OCI-LY7 (cell line): ENCODE measurements at regions not wholly inside any gene's neighbourhood (a gene's known extent, or its start where the extent isn't known, plus 50 kb on each side); places are given as distances from the start of the nearest gene placed in this dataset.

ENCODE experiments used
- BruUV-seq: library from RNA; stranded (reverse); fragments of 400-500 nt; replicated peaks from 2 replicates; lab custom pipeline; 2021; lab: Mats Ljungman, UMichigan
- CTCF ChIA-PET: fragments of 300-600 bp; sonication (Branson Sonifier 250); formaldehyde crosslinking; loops from one replicate; lab custom pipeline; 2022; ENCODE audit warnings: antibody characterized with exemption; ENCODE audit not compliant: unreplicated experiment; lab: Charles Lee
- POLR2A ChIA-PET: fragments of 300-600 bp; sonication (Branson Sonifier 250); formaldehyde crosslinking; loops from one replicate; lab custom pipeline; 2022; ENCODE audit warnings: antibody characterized with exemption; lab: Charles Lee
- DNase-seq: peaks from one replicate; pipeline ENCODE4 v3.0.0-alpha.2; 2015; ENCODE audit warnings: low spot score
- H2AFZ ChIP-seq: fragments of 200-600 bp; sonication (generic), shearing (Covaris generic); 2 replicates; pipeline ENCODE4 v1.6.1; 2014; ENCODE audit warnings: mild to moderate bottlenecking, antibody characterized with exemption, low read length, moderate library complexity
- H3K27ac ChIP-seq: fragments of 200-600 bp; sonication (generic); 2 replicates; pipeline ENCODE4 v1.5.1; 2014; ENCODE audit warnings: mixed run types, low read depth, mild to moderate bottlenecking, moderate library complexity, low read length, inconsistent platforms; ENCODE audit not compliant: poor library complexity, severe bottlenecking
- H3K36me3 ChIP-seq: fragments of 200-600 bp; sonication (generic); 2 replicates; pipeline ENCODE4 v1.6.1; 2014; ENCODE audit warnings: mild to moderate bottlenecking, antibody characterized with exemption, low read length, moderate library complexity, mixed read lengths; ENCODE audit not compliant: insufficient read depth
- H3K4me1 ChIP-seq: fragments of 200-600 bp; sonication (generic); 2 replicates; pipeline ENCODE4 v1.5.1; 2014; ENCODE audit warnings: mild to moderate bottlenecking, low read length; ENCODE audit not compliant: insufficient read depth, poor library complexity, severe bottlenecking
- H3K4me2 ChIP-seq: fragments of 200-600 bp; sonication (generic); 2 replicates; pipeline ENCODE4 v1.6.1; 2014; ENCODE audit warnings: mild to moderate bottlenecking, low read length
- H3K4me3 ChIP-seq: fragments of 200-600 bp; sonication (generic); 2 replicates; pipeline ENCODE4 v1.5.1; 2014; ENCODE audit warnings: mild to moderate bottlenecking, low read depth, low read length; ENCODE audit not compliant: poor library complexity, severe bottlenecking
- H3K79me2 ChIP-seq: fragments of 200-600 bp; sonication (generic); 2 replicates; pipeline ENCODE4 v1.6.1; 2016; ENCODE audit warnings: low read depth, mild to moderate bottlenecking, low read length, moderate library complexity, mixed read lengths; ENCODE audit not compliant: insufficient read depth
- H3K9me2 ChIP-seq: fragments of 200-600 bp; sonication (generic); 2 replicates; pipeline ENCODE4 v1.6.1; 2016; ENCODE audit warnings: mild to moderate bottlenecking, low read length, mixed read lengths; ENCODE audit not compliant: insufficient read depth
- H3K9me3 ChIP-seq: fragments of 200-600 bp; sonication (generic); 2 replicates; pipeline ENCODE4 v1.6.1; 2014; ENCODE audit warnings: mild to moderate bottlenecking, mixed run types, low read length, mixed read lengths
- H4K20me1 ChIP-seq: fragments of 200-600 bp; sonication (generic); 2 replicates; pipeline ENCODE4 v1.6.1; 2014; ENCODE audit warnings: mild to moderate bottlenecking, antibody characterized with exemption, low read length, moderate library complexity, mixed read lengths; ENCODE audit not compliant: insufficient read depth
- CTCF ChIP-seq: fragments of 200-600 bp; sonication (generic); conservative IDR thresholded peaks from 2 replicates; pipeline ENCODE4 v1.5.1; 2014; ENCODE audit warnings: mild to moderate bottlenecking, antibody characterized with exemption, low read length, moderate library complexity, mixed read lengths
- EZH2phosphoT487 ChIP-seq: fragments of 200-600 bp; sonication (generic); IDR thresholded peaks from 2 replicates; pipeline ENCODE4 v1.6.1; 2018; ENCODE audit warnings: low read depth, borderline replicate concordance, mild to moderate bottlenecking, mixed run types, antibody characterized with exemption, low read length, moderate library complexity, mixed read lengths
- intact Hi-C: fragments of 100-400 bp; cut with micrococcal nuclease; formaldehyde crosslinking; loops from one replicate; pipeline ENCODE4 v1.10.0; 2022; ENCODE audit not compliant: unreplicated experiment

GRCh38 chr10:59595593-59595992 lies 114.1 kb downstream of the SLC16A9 start:
- TF ChIP-seq CTCF = no peak
- no peak for TF ChIP-seq EZH2phosphoT487
- POLR2A ChIA-PET = no interaction called here
- no peak for DNase-seq
- H4K20me1 ChIP-seq = no peaks in the 10 kb centered on the region
- no peaks in the 10 kb centered on the region for H3K79me2 ChIP-seq
- H3K27ac ChIP-seq = no peak overlapping the region
- no peaks in the 10 kb centered on the region for H3K9me3 ChIP-seq
- H3K4me3 ChIP-seq = no peak overlapping the region
- no TSS peak for BruUV-seq
- no peak overlapping the region for H2AFZ ChIP-seq
- H3K4me1 ChIP-seq = no peaks in the 10 kb centered on the region
- no peaks in the 10 kb centered on the region for H3K36me3 ChIP-seq
- H3K9me2 ChIP-seq = no peaks in the 10 kb centered on the region
- intact Hi-C loops = no loop called here
- CTCF ChIA-PET = no interaction called here
- H3K4me2 ChIP-seq = no peak overlapping the region

- POLR2A ChIA-PET = interaction anchor here (0.5 kb wide), 1 partner anchor 1823 kb away, joined by 4 read pairs; no protein-coding TSS in a partner anchor
- no peaks in the 10 kb centered on the region for H3K9me2 ChIP-seq
- no peaks in the 10 kb centered on the region for H3K36me3 ChIP-seq
- no peak overlapping the region for H3K27ac ChIP-seq
- TF ChIP-seq EZH2phosphoT487 (no peak), CTCF (no peak)
- no peaks in the 10 kb centered on the region for H4K20me1 ChIP-seq
- H3K9me3 ChIP-seq = no peaks in the 10 kb centered on the region
- H2AFZ ChIP-seq = no peak overlapping the region
- intact Hi-C loops = no loop called here
- CTCF ChIA-PET = no interaction called here
- no peak for DNase-seq
- no peak overlapping the region for H3K4me2 ChIP-seq
- no peaks in the 10 kb centered on the region for H3K79me2 ChIP-seq
- no TSS peak for BruUV-seq
- H3K4me1 ChIP-seq = no peaks in the 10 kb centered on the region
- no peak overlapping the region for H3K4me3 ChIP-seq
Measured at GRCh38 chr10:59593768-59594167, 115.9 kb downstream of the SLC16A9 start.

GRCh38 chr10:59589796-59590195 lies 119.9 kb downstream of the SLC16A9 start:
- TF ChIP-seq EZH2phosphoT487 (no peak), CTCF (no peak)
- CTCF ChIA-PET = no interaction called here
- H4K20me1 ChIP-seq = no peaks in the 10 kb centered on the region
- no peaks in the 10 kb centered on the region for H3K9me2 ChIP-seq
- DNase-seq = no peak
- H3K4me3 ChIP-seq = no peak overlapping the region
- no peaks in the 10 kb centered on the region for H3K36me3 ChIP-seq
- H3K9me3 ChIP-seq = no peaks in the 10 kb centered on the region
- POLR2A ChIA-PET = interaction anchor here (0.5 to 0.9 kb wide), 2 partner anchors 21 to 476 kb away, joined by 3 read pairs; no protein-coding TSS in a partner anchor
- no TSS peak for BruUV-seq
- H3K4me2 ChIP-seq = no peak overlapping the region
- no peak overlapping the region for H3K27ac ChIP-seq
- intact Hi-C loops = no loop called here
- no peaks in the 10 kb centered on the region for H3K4me1 ChIP-seq
- no peak overlapping the region for H2AFZ ChIP-seq
- no peaks in the 10 kb centered on the region for H3K79me2 ChIP-seq
